Activated naive CD4-positive, alpha-beta T cell treated with Interleukin-2 at 50 U/mL for 16 hours (primary cell): ENCODE measurements at regions not wholly inside any gene's neighbourhood (a gene's known extent, or its start where the extent isn't known, plus 50 kb on each side); places are given as distances from the start of the nearest gene placed in this dataset.

Experiments
- DNase-seq: peaks from one replicate; pipeline ENCODE4 v3.0.0-alpha.2; 2020

DNA sequence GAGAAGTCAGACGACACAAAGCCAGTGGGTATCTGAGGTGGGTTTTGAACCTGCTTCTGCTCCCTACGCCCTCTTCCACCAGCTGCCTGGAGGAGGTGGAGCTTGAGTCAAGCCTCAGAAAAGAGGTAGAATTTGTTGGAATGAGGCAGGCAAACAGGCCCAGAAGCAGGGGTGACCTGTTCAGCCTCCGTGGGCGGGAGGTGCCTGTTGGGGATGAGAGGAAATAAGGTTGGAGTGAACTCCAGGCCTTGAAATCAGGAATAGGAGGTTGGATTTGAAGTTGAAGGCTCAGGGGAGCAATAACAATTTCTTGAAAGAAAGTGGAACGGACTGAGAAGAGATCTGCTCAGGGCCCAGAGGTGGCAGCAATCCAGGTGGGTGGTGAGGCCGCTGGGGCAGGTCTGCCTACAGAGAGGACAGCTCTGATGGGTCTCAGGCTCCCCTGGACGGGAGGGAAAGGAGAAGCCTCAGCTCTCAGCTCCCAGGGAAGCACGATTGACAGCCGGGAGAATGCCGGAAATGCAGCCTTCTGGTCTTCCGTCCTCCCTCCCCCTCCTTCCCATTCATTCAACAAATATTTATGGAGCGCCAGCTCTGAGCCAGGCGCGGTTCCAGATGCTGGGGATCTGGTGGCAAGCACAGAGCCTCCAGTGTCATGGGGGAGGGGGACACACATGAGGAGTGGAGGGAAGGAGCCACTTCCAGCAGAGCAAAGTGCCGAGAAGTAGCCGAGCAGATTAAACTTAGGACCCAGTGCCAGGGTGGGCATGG lies 61.9 kb upstream of the CIBAR2 start:
- no peak for DNase-seq

- no peak for DNase-seq
These were observed 62.8 kb upstream of the CIBAR2 start for GRCh38 chr16:85174871-85175723.

- no peak for DNase-seq
These were observed 63.5 kb upstream of the CIBAR2 start for GRCh38 chr16:85175724-85176233.

- DNase-seq: no peak
These were observed 64.5 kb upstream of the CIBAR2 start for GRCh38 chr16:85176541-85177447.

DNA sequence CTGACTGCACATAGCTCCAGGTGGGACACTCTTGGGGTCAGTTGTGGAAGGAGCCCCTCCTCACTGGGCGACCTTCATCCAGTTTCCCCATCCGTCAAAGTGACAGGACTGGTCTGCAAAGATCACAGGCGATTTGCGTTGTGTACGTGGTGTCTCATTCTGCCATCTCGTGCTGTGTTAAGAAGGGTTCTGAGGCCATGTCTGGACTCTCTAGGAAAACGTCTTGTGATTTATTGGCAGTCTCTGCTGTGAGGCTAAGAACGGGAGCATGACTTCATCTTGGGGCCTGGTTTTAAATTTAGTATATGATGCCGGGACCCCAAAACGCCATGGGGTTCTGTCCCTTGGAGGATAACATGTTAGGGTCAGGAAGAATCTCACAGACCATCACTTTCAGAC lies 65.2 kb upstream of the CIBAR2 start:
- no peak for DNase-seq

DNA sequence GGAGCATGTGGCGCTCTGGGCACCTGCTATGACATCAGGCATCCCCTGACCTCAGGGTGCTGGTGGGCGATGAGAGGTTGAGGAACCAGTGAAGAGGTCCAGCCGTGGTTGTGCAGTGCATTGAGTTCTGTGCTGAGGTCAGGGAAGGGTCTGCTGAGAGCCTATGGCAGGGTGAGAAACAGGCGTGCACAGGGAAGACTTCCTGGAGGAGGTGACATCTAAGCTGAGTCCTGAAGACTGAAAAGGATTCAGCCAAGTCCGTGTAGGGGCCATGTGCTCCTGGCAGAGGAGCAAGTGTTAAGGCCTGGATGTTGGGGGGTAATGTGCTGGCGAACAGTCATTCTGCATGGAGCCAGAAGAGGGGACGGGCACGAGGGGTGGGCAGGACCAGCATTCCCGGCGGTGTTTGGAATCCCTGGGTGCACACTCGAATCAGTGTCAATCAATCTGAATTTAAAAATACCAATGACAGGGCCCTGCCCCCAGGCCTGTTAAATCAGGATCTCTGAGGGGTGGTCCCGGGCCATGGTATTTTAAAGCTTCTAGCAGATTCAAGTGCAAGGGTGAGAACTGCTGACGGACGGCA lies 65.8 kb upstream of the CIBAR2 start:
- DNase-seq: no peak

DNA sequence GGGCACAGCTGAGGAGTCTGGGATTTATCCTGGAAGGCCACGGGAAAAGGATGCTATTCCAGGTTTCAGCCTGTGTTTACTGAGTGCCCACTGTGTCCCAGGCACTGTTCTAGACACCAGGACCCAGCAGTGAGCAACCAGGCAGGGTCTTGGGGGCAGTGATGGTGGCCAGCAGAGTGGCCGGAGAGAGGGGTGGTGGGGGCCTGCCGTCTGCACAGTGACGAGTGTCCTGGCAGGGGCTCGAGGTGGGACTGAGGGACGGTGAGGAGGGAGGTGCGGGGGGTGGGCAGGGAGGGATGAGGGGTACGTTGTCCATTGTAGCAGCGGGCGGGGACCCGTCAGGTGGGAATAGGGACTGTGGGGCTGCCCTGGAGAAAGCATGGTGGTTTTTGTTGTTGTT lies 66.3 kb upstream of the CIBAR2 start:
- DNase-seq: no peak

GRCh38 chr16:85179344-85180046 lies 67.2 kb upstream of the CIBAR2 start:
- DNase-seq: no peak

DNA sequence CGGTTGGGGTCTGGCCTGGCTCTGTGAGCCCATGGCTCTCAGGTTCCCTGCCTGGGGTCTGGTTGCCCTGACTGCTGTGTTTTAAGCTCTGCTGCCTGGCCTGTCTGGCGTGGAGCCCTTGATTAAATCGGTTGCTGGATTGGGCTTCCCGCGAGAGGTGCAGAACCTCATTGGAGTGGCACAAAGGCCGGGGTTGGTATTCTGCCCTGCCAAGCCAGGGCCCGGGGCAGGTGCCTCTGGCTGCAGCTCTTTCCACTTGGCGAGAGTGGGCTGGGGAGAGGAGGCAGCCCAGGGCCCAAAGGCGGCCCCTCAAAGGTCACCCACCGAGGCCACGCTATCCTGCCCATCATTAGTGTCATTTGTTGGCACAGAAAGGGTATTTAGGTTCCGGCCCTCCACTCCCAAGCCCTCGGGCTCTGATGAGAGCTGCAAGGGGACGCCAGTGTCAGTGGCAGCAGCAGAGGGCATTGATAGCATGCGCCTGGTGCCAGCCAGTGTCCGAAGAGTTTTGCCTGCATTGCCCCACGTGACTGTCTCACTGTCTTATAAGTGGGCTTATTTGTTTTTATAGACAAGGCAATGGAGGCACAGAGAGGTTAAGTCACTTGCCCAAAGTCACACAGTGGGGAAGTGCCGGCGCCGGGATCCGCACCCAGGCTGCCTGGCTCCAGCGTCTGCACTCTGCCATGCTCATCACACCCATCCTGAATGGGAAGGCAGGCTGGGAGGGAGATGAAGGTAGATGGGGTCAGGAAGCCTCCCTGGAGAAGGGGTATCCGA lies 68.0 kb upstream of the CIBAR2 start:
- no peak for DNase-seq

DNA sequence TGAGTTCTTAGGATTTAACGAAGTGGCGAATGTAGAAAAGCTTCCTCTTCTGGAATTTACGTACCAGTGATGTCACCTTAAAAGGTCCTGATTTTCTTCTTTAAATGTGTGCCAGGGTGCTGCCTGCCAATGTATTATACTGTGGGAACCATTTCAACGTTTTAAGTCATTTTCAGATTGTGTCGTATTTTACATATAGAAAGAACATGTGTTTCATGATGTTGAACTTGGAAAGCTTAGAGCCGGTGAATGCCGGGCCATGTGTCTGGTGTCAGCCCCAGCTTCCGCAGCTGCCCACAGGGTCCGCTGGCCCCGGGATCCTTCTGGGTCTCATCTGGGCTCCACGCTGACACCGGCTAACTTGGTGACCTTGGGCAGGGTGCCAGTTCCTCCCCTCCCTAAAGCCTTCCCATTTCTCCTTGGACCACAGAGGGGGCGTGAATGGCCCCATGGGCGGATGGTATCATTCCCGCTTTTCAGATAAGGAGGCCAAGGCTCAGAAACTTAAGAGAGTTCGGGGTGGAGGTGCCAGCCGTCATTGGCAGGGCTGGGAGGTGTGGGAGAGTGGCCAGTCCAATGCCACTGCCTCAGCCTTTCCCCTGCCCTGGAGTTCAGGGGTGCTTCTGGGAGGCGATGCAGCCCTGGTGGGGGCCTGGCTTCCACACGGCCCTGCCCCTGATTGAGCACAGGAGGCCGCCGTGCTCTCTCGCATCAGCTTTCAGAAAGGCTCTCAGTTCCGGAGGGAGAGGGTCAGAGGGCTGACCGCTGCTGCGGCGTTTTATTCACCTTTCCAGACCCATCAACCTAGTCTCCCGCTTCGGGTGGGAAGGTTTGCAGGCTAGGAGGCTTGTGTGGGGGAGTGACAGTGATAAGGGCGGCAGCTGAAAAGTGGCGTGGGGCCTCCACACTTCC lies 68.8 kb upstream of the CIBAR2 start:
- no peak for DNase-seq

GRCh38 chr16:85181739-85182129 lies 69.5 kb upstream of the CIBAR2 start:
- DNase-seq: no peak

DNA sequence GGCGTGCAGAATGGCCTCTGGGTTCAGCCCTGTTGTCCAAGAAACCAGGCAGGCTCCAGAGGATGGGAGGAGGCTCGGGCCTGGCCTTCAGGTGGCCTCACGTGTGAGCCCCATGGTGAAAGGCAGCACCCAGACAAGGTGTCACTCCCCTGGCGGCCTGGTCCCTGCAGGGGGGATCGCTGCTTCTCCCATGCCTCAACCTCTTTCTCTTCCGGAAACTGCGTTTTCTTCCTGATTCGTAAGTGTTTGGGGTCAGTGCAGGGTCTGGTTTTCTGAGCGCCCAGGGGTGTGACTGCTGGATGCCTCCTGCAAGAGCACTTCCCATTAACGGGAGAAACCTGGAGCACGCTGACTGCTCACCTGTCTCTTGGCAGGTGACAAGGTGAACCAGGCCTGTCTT lies 70.0 kb upstream of the CIBAR2 start:
- DNase-seq: no peak

- no peak for DNase-seq
These were observed 70.5 kb upstream of the CIBAR2 start for GRCh38 chr16:85182774-85183173.

DNA sequence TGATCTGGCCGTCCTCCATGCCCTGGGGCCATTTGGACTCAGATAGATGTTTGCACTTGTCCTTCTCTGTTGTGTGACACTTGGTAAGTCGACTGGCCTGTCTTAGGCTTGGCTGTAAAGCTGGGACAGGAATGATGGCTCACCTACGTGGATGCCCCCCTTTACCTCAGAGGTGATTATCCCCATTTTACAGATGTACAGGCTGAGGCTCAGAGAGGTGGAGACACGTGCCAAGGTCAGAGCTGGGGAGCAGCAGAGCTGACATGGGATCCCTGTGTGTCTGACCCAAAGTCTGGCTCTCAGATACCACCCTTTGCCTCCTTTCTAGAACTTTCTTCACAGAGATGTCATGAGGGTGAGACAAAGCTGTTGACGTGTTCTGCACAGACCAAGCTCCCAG lies 71.3 kb upstream of the CIBAR2 start:
- DNase-seq: no peak

- no peak for DNase-seq
These were observed 72.1 kb upstream of the CIBAR2 start for GRCh38 chr16:85184404-85184803.

GRCh38 chr16:85185303-85186100 lies 73.2 kb upstream of the CIBAR2 start:
- no peak for DNase-seq

DNA sequence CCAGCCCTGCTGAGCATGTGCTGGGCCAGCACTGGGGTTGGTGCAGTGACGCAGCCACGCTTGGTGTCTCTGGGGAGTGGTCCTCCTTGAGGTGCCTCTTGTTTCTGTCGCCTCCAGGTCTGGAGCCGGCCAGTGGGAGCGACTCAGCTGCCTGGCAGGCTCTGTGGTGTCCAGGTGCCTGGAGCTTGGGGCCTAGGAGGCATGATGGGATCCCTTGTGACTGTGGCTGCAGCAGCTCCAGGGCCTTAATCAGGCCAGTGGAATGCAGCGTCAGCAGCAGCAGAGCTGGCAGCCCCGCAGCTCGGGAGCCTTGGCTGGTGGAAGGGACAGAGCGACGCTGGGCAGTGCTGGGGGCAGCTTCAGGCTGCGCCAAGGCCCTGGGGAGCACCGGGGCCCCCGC lies 74.7 kb upstream of the CIBAR2 start:
- DNase-seq: no peak

- DNase-seq: no peak
These were observed 75.2 kb upstream of the CIBAR2 start for GRCh38 chr16:85187447-85187846.

- DNase-seq: no peak
These were observed 75.6 kb upstream of the CIBAR2 start for GRCh38 chr16:85187886-85188285.
